ENCODE measurements at regions not wholly inside any gene's neighbourhood (a gene's known extent, or its start where the extent isn't known, plus 50 kb on each side); places are given as distances from the start of the nearest gene placed in this dataset.

DNA sequence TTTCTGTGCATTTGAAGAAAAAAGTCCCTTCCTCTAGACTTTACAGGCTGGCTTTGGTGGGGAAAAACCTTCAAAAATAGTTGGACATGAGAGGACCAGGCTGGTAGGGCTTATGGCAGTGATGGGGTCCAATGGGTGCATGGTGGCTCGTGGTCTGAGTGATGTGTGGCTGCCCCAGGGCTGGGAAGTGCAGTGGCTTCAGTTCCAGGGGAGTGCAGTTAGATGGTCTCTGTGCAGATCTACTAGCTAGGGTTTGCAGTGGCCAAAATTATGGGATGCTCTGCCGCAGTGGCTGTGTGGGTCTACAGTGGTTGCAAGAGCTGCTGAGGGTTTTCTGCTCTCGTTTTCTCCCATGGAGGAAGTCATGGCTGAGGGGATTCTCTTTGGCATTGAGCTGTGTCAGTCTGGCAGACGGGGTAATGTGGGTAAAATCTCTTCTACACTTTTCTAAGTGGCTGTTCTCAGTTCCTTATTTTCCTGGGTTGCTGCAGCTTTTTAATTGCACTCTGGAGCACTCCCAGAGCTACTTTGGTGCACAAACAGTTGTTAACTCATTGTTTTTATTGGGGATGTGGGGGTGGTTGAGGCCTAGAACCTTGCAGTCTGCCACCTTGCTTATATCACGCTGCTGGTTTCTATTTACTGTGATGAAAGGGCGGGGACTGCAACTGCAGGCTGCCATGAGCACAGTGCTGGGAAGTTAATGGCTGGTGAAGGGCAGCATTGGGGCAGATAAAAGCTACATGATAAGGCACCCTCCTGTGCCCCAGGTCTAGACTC, 1324.6 kb downstream of the NSUN3 start:
- H3K4me1 Mint-ChIP-seq, result no peaks in the 10 kb centered on the region
- H3K9me3 Mint-ChIP-seq, result peaks cover 0 to 38% (median 6%) of the 10 kb centered on the region in 9 donors
- H3K27ac Mint-ChIP-seq, result no peak overlapping the region
- H3K4me3 Mint-ChIP-seq, result no peak overlapping the region
- ATAC-seq (no peak), DNase-seq (no peak)
- no peaks in the 10 kb centered on the region for H3K36me3 Mint-ChIP-seq
- POLR2A ChIA-PET, result no interaction called here
- no peaks in the 10 kb centered on the region for H3K27me3 Mint-ChIP-seq

DNA sequence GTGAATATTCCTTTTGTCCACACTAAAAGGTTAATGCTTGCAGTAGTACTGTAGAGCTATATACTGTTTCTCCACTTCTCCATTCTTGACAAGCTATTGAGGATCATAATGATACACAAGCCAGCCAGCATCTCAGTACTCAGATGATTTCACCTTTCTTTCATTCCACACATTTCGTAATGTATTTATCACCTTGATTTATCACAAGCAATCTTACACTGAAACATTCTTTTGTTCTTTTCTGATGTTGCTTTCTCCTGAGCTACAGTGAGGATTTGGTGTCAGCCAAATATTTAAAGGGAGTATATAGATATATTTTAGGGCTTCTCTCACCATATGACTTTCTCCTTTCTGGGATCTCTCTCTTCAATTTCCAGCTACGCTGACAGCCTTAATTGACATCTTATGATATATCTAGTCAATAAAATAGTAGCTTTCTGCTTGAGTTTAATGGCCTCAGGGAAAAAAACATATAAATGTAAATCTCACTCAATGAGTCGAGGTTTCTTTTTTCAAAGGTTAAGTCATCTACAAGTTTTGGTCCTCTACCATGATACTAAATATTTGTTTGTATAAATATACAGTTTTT, 1327.0 kb downstream of the NSUN3 start:
- POLR2A ChIA-PET, result no interaction called here
- no peak for DNase-seq
- no peak overlapping the region for H3K4me3 Mint-ChIP-seq
- H3K36me3 Mint-ChIP-seq, result no peaks in the 10 kb centered on the region
- H3K27me3 Mint-ChIP-seq, result no peaks in the 10 kb centered on the region
- no peak for ATAC-seq
- no peaks in the 10 kb centered on the region for H3K4me1 Mint-ChIP-seq
- no peak overlapping the region for H3K27ac Mint-ChIP-seq
- peaks cover 0 to 18% (median 12%) of the 10 kb centered on the region in 9 donors for H3K9me3 Mint-ChIP-seq

DNA sequence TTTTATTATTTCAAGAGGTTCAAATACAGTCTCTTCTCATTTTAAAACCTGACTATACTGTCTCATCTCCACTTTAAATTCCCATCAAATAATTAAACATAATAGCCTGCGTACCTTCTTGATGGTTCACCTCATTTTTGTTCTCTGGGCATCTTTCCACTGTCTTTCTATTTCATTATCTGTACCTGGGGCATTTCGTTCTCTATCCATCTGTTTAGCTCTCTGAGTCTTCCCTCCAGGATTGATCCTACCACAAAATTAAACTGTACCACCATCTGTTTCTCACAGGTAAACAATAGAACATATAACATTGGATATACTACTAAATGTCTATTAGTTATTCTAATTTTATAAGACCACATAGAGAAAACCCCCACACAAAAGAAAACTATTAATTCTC, 1331.4 kb downstream of the NSUN3 start:
- Mint-ChIP-seq H3K36me3 (no peaks in the 10 kb centered on the region), H3K27me3 (no peaks in the 10 kb centered on the region), H3K9me3 (peaks cover 0 to 17% (median 2%) of the 10 kb centered on the region in 9 donors), H3K4me1 (no peaks in the 10 kb centered on the region), H3K27ac (no peak overlapping the region), H3K4me3 (no peak overlapping the region)
- ATAC-seq (no peak), DNase-seq (no peak)
- POLR2A ChIA-PET, result no interaction called here

DNA sequence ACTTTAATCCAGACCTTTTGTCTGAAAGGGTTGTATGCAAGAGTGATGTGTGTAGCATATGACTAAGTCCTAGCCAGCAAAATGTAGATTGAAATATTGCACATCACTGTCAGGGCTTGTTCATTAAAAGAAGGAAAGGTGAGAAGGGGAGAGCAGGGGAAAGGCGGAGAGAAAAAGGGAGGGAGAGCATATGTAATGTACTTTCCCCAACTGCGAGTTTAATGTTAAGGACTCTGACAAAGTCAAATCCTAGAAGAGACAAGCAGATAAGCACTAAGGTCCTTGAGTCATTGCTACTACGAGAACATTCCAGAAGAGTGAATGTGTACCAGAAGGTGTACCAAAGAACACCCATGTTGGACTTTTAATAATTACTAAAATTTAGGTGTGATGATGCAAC, 1336.7 kb downstream of the NSUN3 start:
- peaks cover 0 to 13% (median 2%) of the 10 kb centered on the region in 9 donors for H3K9me3 Mint-ChIP-seq
- no peak overlapping the region for H3K27ac Mint-ChIP-seq
- no peaks in the 10 kb centered on the region for H3K36me3 Mint-ChIP-seq
- no peak for ATAC-seq
- H3K27me3 Mint-ChIP-seq, result no peaks in the 10 kb centered on the region
- no peak overlapping the region for H3K4me3 Mint-ChIP-seq
- no peaks in the 10 kb centered on the region for H3K4me1 Mint-ChIP-seq
- POLR2A ChIA-PET, result no interaction called here
- no peak for DNase-seq

DNA sequence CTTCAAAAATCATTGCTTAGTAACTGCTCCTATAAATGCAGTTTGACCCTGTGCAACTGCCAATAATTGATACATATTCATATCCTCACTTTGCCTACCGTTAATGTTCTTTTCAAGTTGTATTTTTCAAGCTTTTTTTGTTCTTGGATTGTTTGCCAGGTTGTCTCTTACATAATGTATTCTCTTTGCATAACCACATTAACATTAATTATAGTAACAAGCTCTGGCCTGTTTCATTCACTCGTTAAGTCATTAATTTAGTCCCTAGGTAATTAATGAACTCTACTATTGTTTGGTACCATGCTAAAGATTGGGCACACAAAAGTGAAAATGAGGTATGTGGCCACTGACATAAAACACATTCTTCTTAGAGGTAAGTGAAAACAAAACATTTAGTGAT, 1338.8 kb downstream of the NSUN3 start:
- no peaks in the 10 kb centered on the region for H3K4me1 Mint-ChIP-seq
- no peaks in the 10 kb centered on the region for H3K36me3 Mint-ChIP-seq
- POLR2A ChIA-PET, result no interaction called here
- ATAC-seq (no peak), DNase-seq (no peak)
- H3K9me3 Mint-ChIP-seq, result peaks cover 0 to 11% (median 2%) of the 10 kb centered on the region in 9 donors
- H3K4me3 Mint-ChIP-seq, result no peak overlapping the region
- no peaks in the 10 kb centered on the region for H3K27me3 Mint-ChIP-seq
- H3K27ac Mint-ChIP-seq, result no peak overlapping the region

DNA sequence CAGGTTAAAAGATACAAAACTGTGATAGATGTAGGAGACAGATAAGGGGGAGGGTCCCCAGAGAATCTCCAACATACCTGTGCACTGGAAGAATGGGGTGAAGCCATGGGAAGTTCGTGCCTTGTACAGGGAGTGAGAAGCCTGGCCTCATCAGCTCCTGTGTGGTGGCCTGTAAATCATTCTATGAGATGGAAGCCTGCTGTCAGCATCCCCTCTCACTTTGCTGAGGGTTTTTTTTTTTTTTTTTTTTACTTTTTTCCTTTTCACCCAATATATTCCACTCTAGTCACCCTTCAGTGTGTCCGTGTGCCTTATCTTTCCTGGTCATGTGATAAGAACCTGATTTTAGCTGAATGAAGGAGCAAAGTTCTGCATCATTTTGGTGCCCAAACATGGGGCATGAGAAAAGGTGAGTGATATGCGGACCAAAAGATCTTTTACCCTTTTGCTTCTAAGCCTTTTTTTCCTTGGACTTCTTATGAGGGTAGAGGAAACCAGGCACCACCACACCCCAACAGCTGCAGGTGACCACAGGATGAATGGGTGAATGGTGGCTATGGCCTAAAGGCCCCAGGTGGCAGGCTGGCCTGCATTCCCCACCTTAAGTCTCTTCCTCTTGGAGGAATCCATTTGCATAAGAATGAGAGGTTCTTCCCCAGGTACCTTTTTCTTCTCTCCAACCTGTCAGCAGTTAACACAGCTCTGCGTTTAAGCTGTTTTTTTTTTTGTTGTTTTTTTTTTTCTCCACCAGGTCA, 1345.0 kb downstream of the NSUN3 start:
- no peaks in the 10 kb centered on the region for H3K36me3 Mint-ChIP-seq
- H3K27me3 Mint-ChIP-seq, result no peaks in the 10 kb centered on the region
- ATAC-seq (no peak), DNase-seq (no peak)
- POLR2A ChIA-PET, result interaction anchor here (0.6 kb wide), 1 partner anchor 435 kb away, joined by 4 read pairs; no protein-coding TSS in a partner anchor
- peaks cover 0 to 19% (median 7%) of the 10 kb centered on the region in 9 donors for H3K9me3 Mint-ChIP-seq
- H3K27ac Mint-ChIP-seq, result no peak overlapping the region
- no peak overlapping the region for H3K4me3 Mint-ChIP-seq
- no peaks in the 10 kb centered on the region for H3K4me1 Mint-ChIP-seq

DNA sequence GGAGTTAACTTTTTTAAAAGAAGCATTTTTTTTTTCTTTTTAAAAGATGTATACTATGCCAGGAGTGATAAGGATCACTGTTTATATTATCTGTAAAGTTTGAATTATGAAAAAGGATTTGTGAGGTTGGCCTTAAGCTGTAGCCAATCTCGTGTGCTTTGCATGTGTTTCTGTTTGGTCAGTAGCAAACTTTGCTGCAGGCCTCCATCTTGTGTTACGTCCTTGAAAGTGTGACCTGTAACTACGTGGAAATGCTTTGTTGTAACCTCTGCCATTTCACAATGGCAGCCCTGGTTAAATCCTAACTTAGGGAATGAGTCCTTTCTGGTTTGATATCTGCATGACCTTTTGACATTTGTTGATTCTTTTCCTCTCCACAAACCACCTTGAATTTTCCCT, 1345.6 kb downstream of the NSUN3 start:
- H3K9me3 Mint-ChIP-seq, result peaks cover 0 to 20% (median 8%) of the 10 kb centered on the region in 9 donors
- no peak overlapping the region for H3K27ac Mint-ChIP-seq
- POLR2A ChIA-PET, result interaction anchor here (0.6 kb wide), 1 partner anchor 436 kb away, joined by 4 read pairs; no protein-coding TSS in a partner anchor
- DNase-seq (no peak), ATAC-seq (no peak)
- H3K36me3 Mint-ChIP-seq, result no peaks in the 10 kb centered on the region
- no peaks in the 10 kb centered on the region for H3K27me3 Mint-ChIP-seq
- H3K4me3 Mint-ChIP-seq, result no peak overlapping the region
- H3K4me1 Mint-ChIP-seq, result no peaks in the 10 kb centered on the region

DNA sequence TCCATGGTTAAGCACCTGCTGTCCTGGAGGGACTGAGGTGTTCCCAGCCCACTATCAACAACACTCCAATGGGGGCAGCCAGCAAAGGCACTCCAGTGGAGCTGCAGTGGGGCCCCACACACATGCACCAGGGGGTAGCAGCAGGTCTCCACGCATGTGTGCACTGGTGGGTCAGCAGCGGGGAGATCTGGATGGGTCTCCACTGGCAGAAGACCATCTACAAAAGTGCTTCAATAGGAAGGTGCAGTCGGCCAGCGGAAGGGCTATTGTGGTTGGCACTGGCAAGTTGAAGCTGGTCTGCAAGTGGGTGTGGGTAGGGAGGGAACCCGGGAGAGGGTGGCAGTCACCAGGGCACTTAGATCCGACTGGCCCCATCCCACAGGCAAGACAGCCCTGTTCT, 1355.4 kb downstream of the NSUN3 start:
- no peak overlapping the region for H3K4me3 Mint-ChIP-seq
- no peaks in the 10 kb centered on the region for H3K4me1 Mint-ChIP-seq
- no peaks in the 10 kb centered on the region for H3K27me3 Mint-ChIP-seq
- H3K9me3 Mint-ChIP-seq, result peaks cover 3 to 16% (median 12%) of the 10 kb centered on the region in 9 donors
- no peak for DNase-seq
- POLR2A ChIA-PET, result no interaction called here
- no peak for ATAC-seq
- no peak overlapping the region for H3K27ac Mint-ChIP-seq
- H3K36me3 Mint-ChIP-seq, result no peaks in the 10 kb centered on the region

DNA sequence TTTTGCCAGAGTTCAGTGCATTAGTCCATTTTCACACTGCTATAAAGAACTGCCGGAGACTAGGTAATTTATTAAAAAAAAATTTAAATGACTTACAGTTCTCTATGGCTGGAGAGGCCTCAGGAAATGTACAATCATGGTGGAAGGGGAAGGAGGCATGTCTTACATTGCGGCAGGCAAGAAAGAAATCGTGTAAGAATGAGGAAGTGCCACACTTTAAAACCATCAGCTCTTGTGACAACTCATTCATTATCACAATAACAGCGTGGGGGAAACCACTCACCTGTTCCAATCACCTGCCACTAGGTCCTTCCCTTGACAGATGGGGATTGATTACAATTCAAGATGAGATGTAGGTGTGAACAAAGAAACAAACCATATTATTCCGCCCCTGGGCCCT, 1361.4 kb downstream of the NSUN3 start:
- no peak for DNase-seq
- Mint-ChIP-seq H3K9me3 (peaks cover 0 to 14% (median 3%) of the 10 kb centered on the region in 9 donors), H3K4me1 (no peaks in the 10 kb centered on the region), H3K27ac (no peak overlapping the region), H3K4me3 (no peak overlapping the region), H3K27me3 (no peaks in the 10 kb centered on the region), H3K36me3 (no peaks in the 10 kb centered on the region)
- ATAC-seq, result no peak
- POLR2A ChIA-PET, result no interaction called here

DNA sequence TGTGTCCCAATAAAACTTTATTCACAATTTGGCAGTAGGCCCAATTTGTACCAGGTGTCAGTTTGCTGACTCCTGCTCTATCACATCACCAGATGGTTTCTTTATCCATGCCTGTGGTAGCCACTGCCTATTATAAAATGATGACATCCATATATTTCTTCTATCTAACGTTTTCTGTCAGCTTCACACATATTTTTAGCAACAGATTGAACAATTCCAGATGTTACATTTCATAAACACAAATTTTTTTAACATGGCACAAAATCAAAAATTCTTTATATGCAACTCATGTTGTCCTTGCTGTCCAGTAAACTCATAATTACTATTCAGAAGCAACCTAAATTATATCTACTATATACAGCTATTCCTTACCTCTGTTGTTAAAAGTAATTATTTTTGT, 1371.6 kb downstream of the NSUN3 start:
- no peaks in the 10 kb centered on the region for H3K36me3 Mint-ChIP-seq
- H3K27me3 Mint-ChIP-seq, result no peaks in the 10 kb centered on the region
- no peak overlapping the region for H3K4me3 Mint-ChIP-seq
- ATAC-seq (no peak), DNase-seq (no peak)
- H3K4me1 Mint-ChIP-seq, result no peaks in the 10 kb centered on the region
- H3K27ac Mint-ChIP-seq, result no peak overlapping the region
- peaks cover 0 to 9% (median 4%) of the 10 kb centered on the region in 9 donors for H3K9me3 Mint-ChIP-seq
- POLR2A ChIA-PET, result no interaction called here

DNA sequence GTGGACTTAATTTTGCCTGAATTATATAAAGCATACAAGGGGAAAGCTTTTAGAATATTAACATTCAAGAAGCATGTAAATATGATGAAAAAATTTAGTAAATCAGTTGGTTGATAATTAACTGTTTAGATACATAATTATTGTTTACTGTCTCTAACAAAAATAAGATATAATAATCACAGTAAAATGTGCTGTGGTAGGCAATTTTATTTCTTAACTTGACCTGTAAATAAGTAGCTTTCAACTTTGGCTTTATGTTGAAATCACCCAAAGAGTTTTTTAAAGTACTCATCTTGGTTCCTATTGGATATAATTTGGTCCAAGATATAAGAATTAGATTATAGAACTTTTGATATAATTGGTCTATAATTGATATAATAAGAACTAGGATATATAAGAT, 1374.5 kb downstream of the NSUN3 start:
- no peak overlapping the region for H3K4me3 Mint-ChIP-seq
- ATAC-seq (no peak), DNase-seq (no peak)
- H3K27me3 Mint-ChIP-seq, result no peaks in the 10 kb centered on the region
- H3K36me3 Mint-ChIP-seq, result no peaks in the 10 kb centered on the region
- POLR2A ChIA-PET, result no interaction called here
- no peak overlapping the region for H3K27ac Mint-ChIP-seq
- peaks cover 0 to 9% (median 3%) of the 10 kb centered on the region in 9 donors for H3K9me3 Mint-ChIP-seq
- H3K4me1 Mint-ChIP-seq, result no peaks in the 10 kb centered on the region

DNA sequence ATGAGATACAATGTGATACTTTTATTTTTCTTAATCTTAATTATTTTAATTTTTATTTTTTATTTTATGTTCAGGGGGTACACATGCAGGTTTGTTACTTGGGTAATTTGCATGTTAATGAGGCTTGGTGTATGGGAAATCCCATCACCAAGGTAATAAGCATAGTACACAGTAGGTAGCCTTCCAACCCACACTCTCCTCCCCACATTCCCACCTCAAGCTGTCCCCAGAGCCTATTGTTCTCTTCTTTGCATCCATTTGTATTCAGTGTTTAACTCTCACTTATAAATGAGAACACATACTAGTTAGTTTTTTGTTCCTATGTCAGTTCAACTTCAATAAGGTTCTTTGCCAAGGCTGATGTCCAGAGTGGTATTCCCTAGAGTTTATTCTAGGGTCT, 1375.4 kb downstream of the NSUN3 start:
- ATAC-seq (no peak), DNase-seq (no peak)
- no peak overlapping the region for H3K27ac Mint-ChIP-seq
- H3K27me3 Mint-ChIP-seq, result no peaks in the 10 kb centered on the region
- H3K4me1 Mint-ChIP-seq, result no peaks in the 10 kb centered on the region
- H3K9me3 Mint-ChIP-seq, result peaks cover 0 to 9% (median 3%) of the 10 kb centered on the region in 9 donors
- H3K4me3 Mint-ChIP-seq, result no peak overlapping the region
- no peaks in the 10 kb centered on the region for H3K36me3 Mint-ChIP-seq
- POLR2A ChIA-PET, result no interaction called here

DNA sequence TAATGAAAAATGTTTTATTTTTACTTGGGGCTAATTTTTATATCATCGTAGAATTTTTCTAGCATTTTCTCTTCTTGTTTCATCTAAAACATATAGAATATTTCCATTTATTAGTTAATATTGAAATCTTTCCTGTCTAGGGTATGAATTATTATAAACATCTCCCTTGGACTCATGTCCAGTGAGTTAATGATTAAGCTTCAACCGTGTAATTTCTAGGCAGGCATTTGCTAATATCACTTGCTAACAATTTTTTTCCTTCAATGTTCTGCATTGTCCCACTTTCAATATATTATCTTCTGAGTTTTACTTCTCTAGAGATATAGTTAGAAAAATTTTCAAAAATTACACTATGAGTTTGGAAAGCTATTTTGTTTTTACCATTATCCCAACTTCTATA, 1371.6 kb upstream of the EPHA6 start:
- ATAC-seq, result no peak
- Mint-ChIP-seq H3K9me3 (peaks cover 0 to 9% (median 0%) of the 10 kb centered on the region in 9 donors), H3K27ac (no peak overlapping the region), H3K27me3 (no peaks in the 10 kb centered on the region), H3K4me3 (no peak overlapping the region), H3K4me1 (no peaks in the 10 kb centered on the region), H3K36me3 (no peaks in the 10 kb centered on the region)
- POLR2A ChIA-PET, result no interaction called here
- DNase-seq, result no peak
